Endodermal cell (in vitro differentiated cells): ENCODE measurements at regions not wholly inside any gene's neighbourhood (a gene's known extent, or its start where the extent isn't known, plus 50 kb on each side); places are given as distances from the start of the nearest gene placed in this dataset.

Experiments used
- DNase-seq: peaks from one replicate; pipeline ENCODE4 v3.0.0-alpha.2; 2017
- H3K27ac ChIP-seq: 2 replicates; pipeline ENCODE4 v1.5.1; 2013; ENCODE audit warnings: mild to moderate bottlenecking, low read depth, low read length, moderate library complexity
- H3K27me3 ChIP-seq: 2 replicates; pipeline ENCODE4 v1.6.1; 2013; ENCODE audit warnings: mild to moderate bottlenecking, low read length, moderate library complexity; ENCODE audit not compliant: insufficient read depth, control insufficient read depth, poor library complexity, severe bottlenecking
- H3K36me3 ChIP-seq: 2 replicates; pipeline ENCODE4 v1.7.0; 2013; ENCODE audit warnings: mild to moderate bottlenecking, low read length, moderate library complexity; ENCODE audit not compliant: control insufficient read depth, insufficient read depth
- H3K4me1 ChIP-seq: one replicate; pipeline ENCODE4 v1.7.0; 2013; ENCODE audit warnings: low read length; ENCODE audit not compliant: control insufficient read depth, insufficient read depth
- H3K4me3 ChIP-seq: 2 replicates; pipeline ENCODE4 v1.5.1; 2013; ENCODE audit warnings: mild to moderate bottlenecking, low read length, moderate library complexity
- H3K9ac ChIP-seq: 2 replicates; pipeline ENCODE4 v1.6.1; 2013; ENCODE audit warnings: mild to moderate bottlenecking, low read length, moderate library complexity; ENCODE audit not compliant: poor library complexity, severe bottlenecking; ENCODE audit errors: extremely low read depth
- H3K9me3 ChIP-seq: 2 replicates; pipeline ENCODE4 v1.6.1; 2013; ENCODE audit warnings: mild to moderate bottlenecking, low read length, moderate library complexity; ENCODE audit not compliant: control insufficient read depth
- H3K27ac Mint-ChIP-seq: 2 replicates; pipeline ENCODE4 v1.8.0; 2020; ENCODE audit warnings: mixed read lengths
- H3K27me3 Mint-ChIP-seq: 2 replicates; pipeline ENCODE4 v1.8.0; 2021; ENCODE audit warnings: mild to moderate bottlenecking, mixed read lengths; ENCODE audit not compliant: insufficient read depth
- H3K36me3 Mint-ChIP-seq: 2 replicates; pipeline ENCODE4 v1.8.0; 2020; ENCODE audit warnings: low read depth, mixed read lengths
- H3K4me1 Mint-ChIP-seq: 2 replicates; pipeline ENCODE4 v1.8.0; 2020; ENCODE audit warnings: mixed read lengths
- H3K4me3 Mint-ChIP-seq: 2 replicates; pipeline ENCODE4 v1.8.0; 2020; ENCODE audit warnings: mild to moderate bottlenecking, moderate library complexity, mixed read lengths
- H3K9me3 Mint-ChIP-seq: 2 replicates; pipeline ENCODE4 v1.8.0; 2020; ENCODE audit warnings: mild to moderate bottlenecking, mixed read lengths
- CTCF ChIP-seq: fragments of 200-600 bp; sonication (generic); conservative IDR thresholded peaks from 2 replicates; pipeline ENCODE4 v1.5.0; 2021; ENCODE audit warnings: antibody characterized with exemption, mild to moderate bottlenecking
- WGBS, 2 experiments: methylation state at CpG; one replicate each; pipeline versions ENCODE4 v1.1.5 to v1.1.7; 2013; ENCODE audit warnings: missing lambda C conversion rate in 2 of 2, mixed read lengths in 1 of 2; ENCODE audit not compliant: insufficient coverage in 1 of 2, insufficient read length in 1 of 2; 5-methylcytosine and 5-hydroxymethylcytosine counted together

- WGBS, 2 experiments: 78 to 96% methylated on average over 1 to 3 of the region's 4 CpGs
- no peak for DNase-seq
Measured at GRCh38 chr22:48092866-48093265, 1330.4 kb downstream of the TBC1D22A start.

GRCh38 chr22:48091656-48092223 lies 1329.3 kb downstream of the TBC1D22A start:
- no peak for TF ChIP-seq CTCF
- Histone ChIP-seq H3K4me1 (no peaks in the 10 kb centered on the region), H3K4me3 (no peak overlapping the region), H3K9ac (no peak overlapping the region), H3K27ac (no peak overlapping the region), H3K36me3 (no peaks in the 10 kb centered on the region), H3K9me3 (no peaks in the 10 kb centered on the region), H3K27me3 (no peaks in the 10 kb centered on the region)
- peak; percentile 18 for DNase-seq
- H3K27ac Mint-ChIP-seq: no peak overlapping the region
- no peaks in the 10 kb centered on the region for H3K9me3 Mint-ChIP-seq
- no peaks in the 10 kb centered on the region for H3K36me3 Mint-ChIP-seq
- no peaks in the 10 kb centered on the region for H3K27me3 Mint-ChIP-seq
- WGBS, 2 experiments: 92 to 93% methylated on average over 4 to 10 of the region's 10 CpGs
- no peak overlapping the region for H3K4me3 Mint-ChIP-seq
- H3K4me1 Mint-ChIP-seq: no peaks in the 10 kb centered on the region

More at GRCh38 chr22:48092866-48093265, 1330.4 kb downstream of the TBC1D22A start:
- H3K27me3 ChIP-seq: no peaks in the 10 kb centered on the region
- H3K4me3 Mint-ChIP-seq: no peak overlapping the region
- no peaks in the 10 kb centered on the region for H3K36me3 ChIP-seq
- no peak overlapping the region for H3K27ac ChIP-seq
- TF ChIP-seq CTCF: no peak
- H3K27ac Mint-ChIP-seq: no peak overlapping the region
- no peaks in the 10 kb centered on the region for H3K9me3 Mint-ChIP-seq
- H3K36me3 Mint-ChIP-seq: no peaks in the 10 kb centered on the region
- H3K27me3 Mint-ChIP-seq: no peaks in the 10 kb centered on the region
- H3K4me1 ChIP-seq: no peaks in the 10 kb centered on the region
- H3K9ac ChIP-seq: no peak overlapping the region
- no peak overlapping the region for H3K4me3 ChIP-seq
- H3K9me3 ChIP-seq: no peaks in the 10 kb centered on the region
- H3K4me1 Mint-ChIP-seq: no peaks in the 10 kb centered on the region

GRCh38 chr22:48091060-48091650 lies 1328.7 kb downstream of the TBC1D22A start:
- no peaks in the 10 kb centered on the region for H3K36me3 ChIP-seq
- no peaks in the 10 kb centered on the region for H3K36me3 Mint-ChIP-seq
- no peaks in the 10 kb centered on the region for H3K27me3 ChIP-seq

More at GRCh38 chr22:48091060-48091650, 1328.7 kb downstream of the TBC1D22A start:
- Mint-ChIP-seq H3K4me3 (no peak overlapping the region), H3K27me3 (no peaks in the 10 kb centered on the region), H3K4me1 (peaks cover under 1% of the 10 kb centered on the region), H3K9me3 (no peaks in the 10 kb centered on the region), H3K27ac (no peak overlapping the region)
- Histone ChIP-seq H3K4me1 (no peaks in the 10 kb centered on the region), H3K9me3 (no peaks in the 10 kb centered on the region), H3K27ac (no peak overlapping the region), H3K4me3 (no peak overlapping the region), H3K9ac (no peak overlapping the region)
- WGBS, 2 experiments: 90 to 94% methylated on average over 7 to 11 of the region's 11 CpGs
- no peak for TF ChIP-seq CTCF
- DNase-seq: peak; percentile 20
